ENCODE measurements at regions not wholly inside any gene's neighbourhood (a gene's known extent, or its start where the extent isn't known, plus 50 kb on each side); places are given as distances from the start of the nearest gene placed in this dataset.
A peak's percentile ranks its signal among the peaks of the same experiment; 100 is the strongest.

- Mint-ChIP-seq H3K9me3 (peaks cover 20% of the 10 kb centered on the region), H3K27me3 (ENCODE audit: low read depth) (no peaks in the 10 kb centered on the region)
- no peak for DNase-seq (ENCODE audit: low spot score in 2 of 2, unreplicated experiment in 2 of 2)
Measured at GRCh38 chr18:76075777-76076176, 419.3 kb downstream of the ZNF516 start.

GRCh38 chr18:76064998-76065397 is 430.0 kb downstream of the ZNF516 start:
- Mint-ChIP-seq H3K36me3 (peaks cover 3% of the 10 kb centered on the region), H3K27me3 (ENCODE audit: low read depth) (no peaks in the 10 kb centered on the region), H3K4me3 (no peak overlapping the region), H3K4me1 (peaks cover 14% of the 10 kb centered on the region), H3K9me3 (peaks cover 27% of the 10 kb centered on the region), H3K27ac (peak overlapping the region; percentile 17)
- no peak for DNase-seq (ENCODE audit: low spot score in 2 of 2, unreplicated experiment in 2 of 2)
- TF ChIP-seq CTCF (IDR thresholded peaks at IDR 0.05; ENCODE audit: unreplicated experiment), result no peak

More at GRCh38 chr18:76075777-76076176, 419.3 kb downstream of the ZNF516 start:
- no peak overlapping the region for H3K27ac Mint-ChIP-seq
- H3K4me1 Mint-ChIP-seq, result no peaks in the 10 kb centered on the region
- no peaks in the 10 kb centered on the region for H3K36me3 Mint-ChIP-seq
- no peak for TF ChIP-seq CTCF (IDR thresholded peaks at IDR 0.05; ENCODE audit: unreplicated experiment)
- H3K4me3 Mint-ChIP-seq, result no peak overlapping the region

- Mint-ChIP-seq H3K27ac (no peak overlapping the region), H3K9me3 (peaks cover 18% of the 10 kb centered on the region), H3K4me1 (peaks cover 36% of the 10 kb centered on the region), H3K4me3 (no peak overlapping the region), H3K36me3 (peaks cover 5% of the 10 kb centered on the region), H3K27me3 (ENCODE audit: low read depth) (no peaks in the 10 kb centered on the region)
- TF ChIP-seq CTCF (IDR thresholded peaks at IDR 0.05; ENCODE audit: unreplicated experiment), result no peak
- no peak for DNase-seq (ENCODE audit: low spot score in 2 of 2, unreplicated experiment in 2 of 2)
Measured at GRCh38 chr18:76058146-76058545, 436.9 kb downstream of the ZNF516 start.

GRCh38 chr18:76057386-76057785 is 437.7 kb downstream of the ZNF516 start:
- Mint-ChIP-seq H3K4me1 (peaks cover 44% of the 10 kb centered on the region), H3K27ac (peak overlapping the region; percentile 84), H3K4me3 (no peak overlapping the region), H3K27me3 (ENCODE audit: low read depth) (no peaks in the 10 kb centered on the region), H3K9me3 (peaks cover 18% of the 10 kb centered on the region), H3K36me3 (peaks cover 5% of the 10 kb centered on the region)
- no peak for TF ChIP-seq CTCF (IDR thresholded peaks at IDR 0.05; ENCODE audit: unreplicated experiment)
- no peak for DNase-seq (ENCODE audit: low spot score in 2 of 2, unreplicated experiment in 2 of 2)

- Mint-ChIP-seq H3K4me3 (peak overlapping the region; percentile 6), H3K27ac (peak overlapping the region; percentile 84), H3K4me1 (peaks cover 52% of the 10 kb centered on the region), H3K36me3 (peaks cover 5% of the 10 kb centered on the region), H3K9me3 (peaks cover 16% of the 10 kb centered on the region), H3K27me3 (ENCODE audit: low read depth) (no peaks in the 10 kb centered on the region)
- DNase-seq (ENCODE audit: low spot score in 2 of 2, unreplicated experiment in 2 of 2), result no peak
- TF ChIP-seq CTCF (IDR thresholded peaks at IDR 0.05; ENCODE audit: unreplicated experiment), result no peak
Measured at GRCh38 chr18:76056471-76057110, 438.5 kb downstream of the ZNF516 start.
